Tibial artery (tissue), 4 donors: ENCODE measurements at regions not wholly inside any gene's neighbourhood (a gene's known extent, or its start where the extent isn't known, plus 50 kb on each side); places are given as distances from the start of the nearest gene placed in this dataset.

ENCODE experiments used
- DNase-seq, 2 donors: peaks; one replicate each; pipeline ENCODE4 v3.0.0-alpha.2; 2019
- H3K27ac ChIP-seq, 2 donors: fragments of 200-600 bp; sonication (generic) in 1 of 2; 1 replicate in 1 of 2; 2 replicates in 1 of 2; pipeline ENCODE4 v1.5.1; 2018 to 2019; ENCODE audit warnings: mild to moderate bottlenecking in 1 of 2
- H3K27me3 ChIP-seq, 2 donors: fragments of 200-600 bp; sonication (generic) in 1 of 2; one replicate each; pipeline versions ENCODE4 v1.5.1 to v1.6.0; 2016 to 2019
- H3K36me3 ChIP-seq, 3 donors: fragments of 200-600 bp; sonication (generic) in 2 of 3; one replicate each; pipeline ENCODE4 v1.5.1; 2016 to 2019; ENCODE audit warnings: mild to moderate bottlenecking in 2 of 3
- H3K4me1 ChIP-seq, 4 donors: fragments of 200-600 bp; sonication (generic) in 2 of 4; 1 replicate in 3 of 4; 2 replicates in 1 of 4; pipeline ENCODE4 v1.5.1; 2016 to 2019
- H3K4me3 ChIP-seq, 2 donors: fragments of 200-600 bp; sonication (generic) in 1 of 2; 1 replicate in 1 of 2; 2 replicates in 1 of 2; pipeline ENCODE4 v1.5.1; 2018 to 2019; ENCODE audit warnings: mild to moderate bottlenecking in 2 of 2
- H3K9me3 ChIP-seq, 3 donors: fragments of 200-600 bp; sonication (generic) in 1 of 3; one replicate each; pipeline ENCODE4 v1.5.1; 2016 to 2019
- CTCF ChIP-seq, 2 experiments: fragments of 200-600 bp in 1 of 2; fragments of 450-650 bp in 1 of 2; IDR thresholded peaks; one replicate each; pipeline ENCODE4 v1.5.1; 2017 to 2019; ENCODE audit warnings: antibody characterized with exemption in 2 of 2, mild to moderate bottlenecking in 1 of 2, moderate library complexity in 1 of 2
- intact Hi-C: fragments of 100-400 bp; cut with DNase I; formaldehyde crosslinking; loops from one replicate; pipeline ENCODE4 v1.15.0; 2023; ENCODE audit warnings: low total_unique reads

- Histone ChIP-seq H3K27me3 (no peaks in the 10 kb centered on the region), H3K27ac (no peak overlapping the region), H3K9me3 (no peaks in the 10 kb centered on the region), H3K4me1 (peaks cover 0 to 14% (median 9%) of the 10 kb centered on the region in 4 donors), H3K36me3 (no peaks in the 10 kb centered on the region), H3K4me3 (no peak overlapping the region)
- DNase-seq = no peak
- no peak for TF ChIP-seq CTCF (IDR thresholded peaks at IDR 0.05)
- intact Hi-C loops = no loop called here
Measured at GRCh38 chr9:96072930-96073329, 197.4 kb downstream of the ERCC6L2 start.

- no peak for DNase-seq
- intact Hi-C loops = no loop called here
- Histone ChIP-seq H3K27ac (no peak overlapping the region), H3K4me3 (no peak overlapping the region), H3K36me3 (no peaks in the 10 kb centered on the region), H3K9me3 (no peaks in the 10 kb centered on the region), H3K27me3 (no peaks in the 10 kb centered on the region), H3K4me1 (peaks cover 0 to 24% (median 18%) of the 10 kb centered on the region in 4 donors)
- TF ChIP-seq CTCF (IDR thresholded peaks at IDR 0.05) = no peak
Measured at GRCh38 chr9:96071815-96072124, 196.3 kb downstream of the ERCC6L2 start.

GRCh38 chr9:96071076-96071814 lies 195.8 kb downstream of the ERCC6L2 start:
- Histone ChIP-seq H3K27ac (no peak overlapping the region), H3K4me1 (peaks cover 0 to 29% (median 23%) of the 10 kb centered on the region in 4 donors), H3K4me3 (no peak overlapping the region), H3K27me3 (no peaks in the 10 kb centered on the region), H3K36me3 (no peaks in the 10 kb centered on the region), H3K9me3 (no peaks in the 10 kb centered on the region)
- DNase-seq = no peak
- intact Hi-C loops = no loop called here
- peak; percentile 23 to 33 for TF ChIP-seq CTCF (IDR thresholded peaks at IDR 0.05)

- Histone ChIP-seq H3K4me1 (peaks cover 0 to 44% (median 35%) of the 10 kb centered on the region in 4 donors), H3K27me3 (no peaks in the 10 kb centered on the region), H3K4me3 (no peak overlapping the region), H3K36me3 (no peaks in the 10 kb centered on the region), H3K9me3 (no peaks in the 10 kb centered on the region), H3K27ac (no peak overlapping the region)
- DNase-seq = no peak
- intact Hi-C loops = loop anchor here (10.0 kb wide), 1 partner anchor 345 kb away; no protein-coding TSS in a partner anchor
- no peak for TF ChIP-seq CTCF (IDR thresholded peaks at IDR 0.05)
Measured at GRCh38 chr9:96069629-96070220, 194.2 kb downstream of the ERCC6L2 start.

- DNase-seq = peak in 1 of 2 donors; percentile 39
- TF ChIP-seq CTCF (IDR thresholded peaks at IDR 0.05) = no peak
- intact Hi-C loops = loop anchor here (10.0 kb wide), 1 partner anchor 344 kb away; no protein-coding TSS in a partner anchor
Measured at GRCh38 chr9:96068511-96068910, 193.0 kb downstream of the ERCC6L2 start.

More at GRCh38 chr9:96068511-96068910, 193.0 kb downstream of the ERCC6L2 start:
- no peak overlapping the region for H3K4me3 ChIP-seq
- H3K4me1 ChIP-seq = peaks cover 0 to 47% (median 35%) of the 10 kb centered on the region in 4 donors
- no peaks in the 10 kb centered on the region for H3K36me3 ChIP-seq
- no peaks in the 10 kb centered on the region for H3K27me3 ChIP-seq
- no peaks in the 10 kb centered on the region for H3K9me3 ChIP-seq
- no peak overlapping the region for H3K27ac ChIP-seq
